GM18951 (cell line): ENCODE measurements at regions not wholly inside any gene's neighbourhood (a gene's known extent, or its start where the extent isn't known, plus 50 kb on each side); places are given as distances from the start of the nearest gene placed in this dataset.
"Not testable (repeated sequence)": the region's sequence is repeated elsewhere in the genome, so short reads cannot be mapped to it uniquely, and the experiment has no call there.

Source experiments
- POLR2A ChIP-seq: IDR thresholded peaks from 4 replicates; pipeline ENCODE4 v1.6.1; 2011; ENCODE audit warnings: mild to moderate bottlenecking; ENCODE audit not compliant: insufficient read length, insufficient read depth; ENCODE audit errors: extremely low read depth
- in situ Hi-C: fragments of 300-500 bp; cut with MboI; formaldehyde crosslinking; loops from one replicate; pipeline ENCODE4 v1.12.0; 2022; ENCODE audit warnings: low sequenced_read_pairs, mixed read lengths, inconsistent platforms; ENCODE audit not compliant: unreplicated experiment

GRCh38 chr3:153845311-153845710 is 275.9 kb upstream of the ARHGEF26 start:
- no peak for TF ChIP-seq POLR2A
- in situ Hi-C loops: no loop called here

GRCh38 chr3:153848702-153849101 is 272.5 kb upstream of the ARHGEF26 start:
- TF ChIP-seq POLR2A: no peak
- in situ Hi-C loops: no loop called here

- in situ Hi-C loops: no loop called here
- no peak for TF ChIP-seq POLR2A
These were observed 268.8 kb upstream of the ARHGEF26 start for GRCh38 chr3:153852355-153852754.

GRCh38 chr3:153853163-153853562 is 268.0 kb upstream of the ARHGEF26 start:
- TF ChIP-seq POLR2A: no peak
- in situ Hi-C loops: no loop called here

GRCh38 chr3:153855772-153856171 is 265.4 kb upstream of the ARHGEF26 start:
- no peak for TF ChIP-seq POLR2A
- in situ Hi-C loops: no loop called here

GRCh38 chr3:153856932-153857331 is 264.3 kb upstream of the ARHGEF26 start:
- no peak for TF ChIP-seq POLR2A
- in situ Hi-C loops: no loop called here

- in situ Hi-C loops: no loop called here
- TF ChIP-seq POLR2A: no peak
These were observed 256.4 kb upstream of the ARHGEF26 start for GRCh38 chr3:153864793-153865192.

GRCh38 chr3:153866901-153867300 is 254.3 kb upstream of the ARHGEF26 start:
- in situ Hi-C loops: no loop called here
- TF ChIP-seq POLR2A: no peak

- in situ Hi-C loops: not testable (repeated sequence)
These were observed 246.8 kb upstream of the ARHGEF26 start for GRCh38 chr3:153874348-153874747.

- no peak for TF ChIP-seq POLR2A
- in situ Hi-C loops: no loop called here
These were observed 240.7 kb upstream of the ARHGEF26 start for GRCh38 chr3:153880493-153880892.

GRCh38 chr3:153881201-153881600 is 240.0 kb upstream of the ARHGEF26 start:
- in situ Hi-C loops: no loop called here
- TF ChIP-seq POLR2A: no peak

GRCh38 chr3:153885359-153885758 is 235.8 kb upstream of the ARHGEF26 start:
- no peak for TF ChIP-seq POLR2A

GRCh38 chr3:153889905-153890334 is 231.3 kb upstream of the ARHGEF26 start:
- TF ChIP-seq POLR2A: no peak
- in situ Hi-C loops: no loop called here

More at GRCh38 chr3:153885359-153885758, 235.8 kb upstream of the ARHGEF26 start:
- in situ Hi-C loops: no loop called here

GRCh38 chr3:153892126-153892525 is 229.1 kb upstream of the ARHGEF26 start:
- in situ Hi-C loops: no loop called here
- no peak for TF ChIP-seq POLR2A

- in situ Hi-C loops: no loop called here
- TF ChIP-seq POLR2A: no peak
These were observed 226.3 kb upstream of the ARHGEF26 start for GRCh38 chr3:153894857-153895256.
